GM12878 (cell line): ENCODE measurements at regions not wholly inside any gene's neighbourhood (a gene's known extent, or its start where the extent isn't known, plus 50 kb on each side); places are given as distances from the start of the nearest gene placed in this dataset.
"Not testable (repeated sequence)": the region's sequence is repeated elsewhere in the genome, so short reads cannot be mapped to it uniquely, and the experiment has no call there.

Source experiments
- ATAC-seq: fragments of 200-7000 bp; cut with Tn5 transposase; 3 replicates; pipeline ENCODE4 v1.9.1; 2020; ENCODE audit warnings: mild to moderate bottlenecking, moderate library complexity
- BruUV-seq: library from RNA; stranded (reverse); fragments of 400-500 nt; replicated peaks from 2 replicates; lab custom pipeline; 2021; lab: Mats Ljungman, UMichigan
- CTCF ChIA-PET: fragments of 300-600 bp; sonication (Branson Sonifier 250); formaldehyde crosslinking; extraction: SDS; loops from one replicate; lab custom pipeline; 2021; ENCODE audit warnings: inconsistent platforms; lab: Yijun Ruan, JAX
- POLR2A ChIA-PET: fragments of 350-600 bp; formaldehyde crosslinking; extraction: SDS; loops from one replicate; lab custom pipeline; 2021; ENCODE audit warnings: inconsistent platforms; lab: Charles Lee
- RAD21 ChIA-PET: fragments of 300-600 bp; sonication (Branson Sonifier 250); formaldehyde crosslinking; loops from one replicate; lab custom pipeline; 2023; ENCODE audit warnings: antibody characterized with exemption; ENCODE audit not compliant: unreplicated experiment; lab: Charles Lee
- SMC1A ChIA-PET: fragments of 300-600 bp; sonication (Branson Sonifier 250); formaldehyde crosslinking; loops from one replicate; lab custom pipeline; 2023; ENCODE audit not compliant: unreplicated experiment, uncharacterized antibody; lab: Charles Lee
- DNase-seq: peaks from one replicate; pipeline ENCODE4 v3.0.0-alpha.2; 2011; ENCODE audit warnings: low read depth, low spot score
- FAIRE-seq: peaks from 3 replicates; lab custom pipeline; 2011; peaks lifted over from hg19 to GRCh38; lab: Jason Lieb, UNC
- H2AFZ ChIP-seq: 2 replicates; pipeline ENCODE4 v1.6.0; 2011; ENCODE audit warnings: low read depth, low read length, control low read depth; ENCODE audit not compliant: control insufficient read depth
- H3K27ac ChIP-seq: 2 replicates; pipeline ENCODE4 v1.5.1; 2011; ENCODE audit warnings: control low read depth; ENCODE audit not compliant: control insufficient read depth, insufficient read depth
- H3K27me3 ChIP-seq, 2 experiments: replicated peaks in 1 of 2; 2 replicates each; pipeline versions ENCODE4 v1.6.0 to v1.6.1; 2011; ENCODE audit warnings: low read length in 1 of 2; ENCODE audit not compliant: control insufficient read depth in 2 of 2, insufficient read depth in 2 of 2
- H3K36me3 ChIP-seq, 2 experiments: 2 replicates each; pipeline ENCODE4 v1.5.1; 2011; ENCODE audit warnings: low read length in 1 of 2; ENCODE audit not compliant: control insufficient read depth in 2 of 2, insufficient read depth in 2 of 2
- H3K4me1 ChIP-seq: 2 replicates; pipeline ENCODE4 v1.6.1; 2011; ENCODE audit warnings: mild to moderate bottlenecking, low read length, moderate library complexity, mixed read lengths; ENCODE audit not compliant: control insufficient read depth, insufficient read depth
- H3K4me2 ChIP-seq: 2 replicates; pipeline ENCODE4 v1.6.0; 2011; ENCODE audit warnings: control low read depth; ENCODE audit not compliant: control insufficient read depth, insufficient read depth
- H3K4me3 ChIP-seq: fragments of 200-600 bp; sonication (generic); 2 replicates; pipeline ENCODE4 v1.5.1; 2016
- H3K79me2 ChIP-seq: 2 replicates; pipeline ENCODE4 v1.6.0; 2011; ENCODE audit warnings: low read length; ENCODE audit not compliant: control insufficient read depth, insufficient read depth
- H3K9ac ChIP-seq: 2 replicates; pipeline ENCODE4 v1.8.0; 2011; ENCODE audit warnings: low read length, control low read depth, mixed read lengths; ENCODE audit not compliant: control insufficient read depth, insufficient read depth
- H3K9me3 ChIP-seq: replicated peaks from 3 replicates; pipeline ENCODE4 v1.5.1; 2011; ENCODE audit warnings: mild to moderate bottlenecking, low read length; ENCODE audit not compliant: control insufficient read depth, insufficient read depth
- H4K20me1 ChIP-seq: 2 replicates; pipeline ENCODE4 v1.6.0; 2011; ENCODE audit not compliant: control insufficient read depth, insufficient read depth
- ETV6 ChIP-seq, 2 experiments: fragments of 450-650 bp in 1 of 2; IDR thresholded peaks in 1 of 2; conservative IDR thresholded peaks in 1 of 2; 2 replicates each; pipeline ENCODE4 v1.6.1; 2014; ENCODE audit warnings: antibody characterized with exemption in 1 of 2, borderline replicate concordance in 1 of 2, low read depth in 1 of 2, mild to moderate bottlenecking in 1 of 2, moderate library complexity in 1 of 2
- NFIC ChIP-seq: IDR thresholded peaks from 2 replicates; pipeline ENCODE4 v1.6.1; 2012; ENCODE audit warnings: low read depth, mild to moderate bottlenecking, inconsistent platforms, low read length, moderate library complexity
- PAX5 ChIP-seq: IDR thresholded peaks from 2 replicates; pipeline ENCODE4 v1.6.1; 2011; ENCODE audit warnings: low read depth, low read length, borderline replicate concordance
- SIN3A ChIP-seq: IDR thresholded peaks from 2 replicates; pipeline ENCODE4 v1.6.1; 2012; ENCODE audit warnings: low read depth, low read length, improper control_type of control experiment
- SMAD1 ChIP-seq: fragments of 450-650 bp; IDR thresholded peaks from 2 replicates; pipeline ENCODE4 v1.6.1; 2018; ENCODE audit warnings: mild to moderate bottlenecking, low read depth; ENCODE audit not compliant: partially characterized antibody
- SMARCA5 ChIP-seq: fragments of 450-650 bp; IDR thresholded peaks from 2 replicates; pipeline ENCODE4 v1.6.1; 2017; ENCODE audit warnings: mild to moderate bottlenecking
- TARDBP ChIP-seq: IDR thresholded peaks from 2 replicates; pipeline ENCODE4 v1.6.1; 2016; ENCODE audit warnings: borderline replicate concordance
- TCF7 ChIP-seq: IDR thresholded peaks from 2 replicates; pipeline ENCODE4 v1.6.1; 2014; ENCODE audit warnings: antibody characterized with exemption, borderline replicate concordance
- WGBS: methylation state at CpG from one replicate; pipeline ENCODE4 v1.1.6; 2016; ENCODE audit warnings: low lambda C conversion rate; ENCODE audit not compliant: insufficient replicate concordance, insufficient coverage; ENCODE audit errors: missing lambda C conversion rate; 5-methylcytosine and 5-hydroxymethylcytosine counted together
- in situ Hi-C: fragments of 300-500 bp; cut with MboI; formaldehyde crosslinking; loops from 9 replicates; pipeline ENCODE4 v1.14.3; 2018; ENCODE audit warnings: mixed read lengths
- intact Hi-C: fragments of 100-400 bp; cut with micrococcal nuclease; formaldehyde crosslinking; loops from one replicate; pipeline ENCODE4 v1.14.2; 2022; ENCODE audit not compliant: unreplicated experiment
- TF ChIP-seq, protein P1 (sequence below): fragments of 150-350 bp; IDR thresholded peaks from 2 replicates; pipeline ENCODE4 v1.6.1; 2014; ENCODE audit warnings: mild to moderate bottlenecking, low read depth, low read length
- TF ChIP-seq, protein P2 (sequence below): IDR thresholded peaks from 2 replicates; pipeline ENCODE4 v1.6.1; 2011; ENCODE audit warnings: mild to moderate bottlenecking, low read depth, low read length, moderate library complexity; ENCODE audit not compliant: insufficient replicate concordance
- TF ChIP-seq, protein P3 (sequence below): fragments of 450-650 bp; IDR thresholded peaks from 2 replicates; pipeline ENCODE4 v1.6.1; 2017; ENCODE audit warnings: borderline replicate concordance

DNA sequence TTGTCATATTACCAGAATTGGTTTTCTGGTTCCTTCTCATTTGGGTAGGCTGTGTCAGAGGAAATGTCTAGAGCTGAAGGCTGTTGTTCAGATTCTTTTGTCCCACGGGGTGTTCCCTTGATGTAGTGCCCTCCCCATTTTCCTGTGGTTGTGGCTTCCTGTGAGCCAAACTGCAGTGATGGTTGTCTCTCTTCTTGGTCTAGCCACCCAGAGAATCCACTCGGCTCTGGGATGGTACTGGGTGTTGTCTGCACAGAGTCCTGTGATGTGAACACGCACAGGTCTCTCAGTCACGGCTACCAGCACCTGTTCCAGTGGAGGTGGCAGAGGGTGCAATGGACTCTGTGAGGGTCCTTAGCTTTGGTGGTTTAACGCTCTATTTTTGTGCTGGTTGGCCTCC lies 440.9 kb downstream of the GUCY1A2 start:
- FAIRE-seq, H2AFZ ChIP-seq, DNase-seq, POLR2A ChIA-PET, intact Hi-C loops, ATAC-seq, H3K9ac ChIP-seq, H3K36me3 ChIP-seq, H3K4me1 ChIP-seq, BruUV-seq, H3K79me2 ChIP-seq, H3K9me3 ChIP-seq, RAD21 ChIA-PET, H3K27ac ChIP-seq, CTCF ChIA-PET, H3K27me3 ChIP-seq, H4K20me1 ChIP-seq, H3K4me3 ChIP-seq, in situ Hi-C loops, H3K4me2 ChIP-seq: not testable (repeated sequence)
- 39% methylated on average over 5 of the region's 5 CpGs for WGBS
- SMC1A ChIA-PET, result interaction anchor here (1.2 kb wide), 1 partner anchor 28 kb away, joined by 4 read pairs; no protein-coding TSS in a partner anchor

DNA sequence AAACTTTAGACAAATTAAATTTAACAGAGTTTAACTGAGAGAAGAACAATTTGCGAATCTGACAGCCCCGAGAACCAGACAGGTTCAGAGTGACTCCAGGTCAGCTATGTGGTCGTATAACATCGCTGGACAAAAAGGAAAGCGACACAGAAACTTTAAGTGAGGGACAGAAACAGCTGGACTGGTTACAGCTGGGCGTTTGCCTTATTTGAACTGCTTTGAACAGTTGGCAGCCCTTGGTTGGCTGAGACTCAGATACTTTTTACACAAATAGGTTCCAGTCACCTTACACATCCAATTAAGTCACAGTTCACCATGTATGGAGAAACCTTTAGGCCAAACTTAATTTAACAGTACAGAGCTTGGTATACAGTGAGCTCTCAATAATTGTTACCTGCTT lies 436.9 kb downstream of the GUCY1A2 start:
- RAD21 ChIA-PET, result no interaction called here
- DNase-seq, result no peak
- Histone ChIP-seq H3K4me2 (no peak overlapping the region), H3K27ac (no peak overlapping the region), H3K9me3 (no peaks in the 10 kb centered on the region), H4K20me1 (no peaks in the 10 kb centered on the region), H3K4me3 (no peak overlapping the region), H2AFZ (no peak overlapping the region), H3K27me3 (no peaks in the 10 kb centered on the region), H3K79me2 (no peaks in the 10 kb centered on the region), H3K36me3 (no peaks in the 10 kb centered on the region), H3K9ac (no peak overlapping the region), H3K4me1 (no peaks in the 10 kb centered on the region)
- no peak for ATAC-seq
- POLR2A ChIA-PET, result no interaction called here
- FAIRE-seq, result no peak
- no TSS peak for BruUV-seq
- CTCF ChIA-PET, result interaction anchor here (0.6 to 1.5 kb wide), 2 partner anchors 427 to 459 kb away, joined by 3 read pairs; no protein-coding TSS in a partner anchor
- in situ Hi-C loops, result no loop called here
- 7% methylated on average over 6 of the region's 6 CpGs for WGBS
- SMC1A ChIA-PET, result interaction anchor here (1.2 kb wide), 1 partner anchor 15 kb away, joined by 4 read pairs; no protein-coding TSS in a partner anchor
- intact Hi-C loops, result loop anchor here (10.0 kb wide), 1 partner anchor 427 kb away; no protein-coding TSS in a partner anchor
- TF ChIP-seq, protein P1, sequence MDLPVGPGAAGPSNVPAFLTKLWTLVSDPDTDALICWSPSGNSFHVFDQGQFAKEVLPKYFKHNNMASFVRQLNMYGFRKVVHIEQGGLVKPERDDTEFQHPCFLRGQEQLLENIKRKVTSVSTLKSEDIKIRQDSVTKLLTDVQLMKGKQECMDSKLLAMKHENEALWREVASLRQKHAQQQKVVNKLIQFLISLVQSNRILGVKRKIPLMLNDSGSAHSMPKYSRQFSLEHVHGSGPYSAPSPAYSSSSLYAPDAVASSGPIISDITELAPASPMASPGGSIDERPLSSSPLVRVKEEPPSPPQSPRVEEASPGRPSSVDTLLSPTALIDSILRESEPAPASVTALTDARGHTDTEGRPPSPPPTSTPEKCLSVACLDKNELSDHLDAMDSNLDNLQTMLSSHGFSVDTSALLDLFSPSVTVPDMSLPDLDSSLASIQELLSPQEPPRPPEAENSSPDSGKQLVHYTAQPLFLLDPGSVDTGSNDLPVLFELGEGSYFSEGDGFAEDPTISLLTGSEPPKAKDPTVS, result no peak
- TF ChIP-seq, protein P2, sequence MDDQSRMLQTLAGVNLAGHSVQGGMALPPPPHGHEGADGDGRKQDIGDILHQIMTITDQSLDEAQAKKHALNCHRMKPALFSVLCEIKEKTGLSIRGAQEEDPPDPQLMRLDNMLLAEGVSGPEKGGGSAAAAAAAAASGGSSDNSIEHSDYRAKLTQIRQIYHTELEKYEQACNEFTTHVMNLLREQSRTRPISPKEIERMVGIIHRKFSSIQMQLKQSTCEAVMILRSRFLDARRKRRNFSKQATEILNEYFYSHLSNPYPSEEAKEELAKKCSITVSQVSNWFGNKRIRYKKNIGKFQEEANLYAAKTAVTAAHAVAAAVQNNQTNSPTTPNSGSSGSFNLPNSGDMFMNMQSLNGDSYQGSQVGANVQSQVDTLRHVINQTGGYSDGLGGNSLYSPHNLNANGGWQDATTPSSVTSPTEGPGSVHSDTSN, result no peak
- no peak for TF ChIP-seq SMARCA5
- TF ChIP-seq SMAD1, result no peak
- no peak for TF ChIP-seq ETV6 (conservative IDR thresholded peaks at IDR 0.05 in 1 of 2, IDR thresholded peaks at IDR 0.05 in 1 of 2; ENCODE audit: borderline replicate concordance in 1 of 2, low read depth in 1 of 2)
- no peak for TF ChIP-seq PAX5
- TF ChIP-seq TARDBP, result no peak
- no peak for TF ChIP-seq TCF7
- TF ChIP-seq SIN3A, result no peak
- TF ChIP-seq, protein P3, sequence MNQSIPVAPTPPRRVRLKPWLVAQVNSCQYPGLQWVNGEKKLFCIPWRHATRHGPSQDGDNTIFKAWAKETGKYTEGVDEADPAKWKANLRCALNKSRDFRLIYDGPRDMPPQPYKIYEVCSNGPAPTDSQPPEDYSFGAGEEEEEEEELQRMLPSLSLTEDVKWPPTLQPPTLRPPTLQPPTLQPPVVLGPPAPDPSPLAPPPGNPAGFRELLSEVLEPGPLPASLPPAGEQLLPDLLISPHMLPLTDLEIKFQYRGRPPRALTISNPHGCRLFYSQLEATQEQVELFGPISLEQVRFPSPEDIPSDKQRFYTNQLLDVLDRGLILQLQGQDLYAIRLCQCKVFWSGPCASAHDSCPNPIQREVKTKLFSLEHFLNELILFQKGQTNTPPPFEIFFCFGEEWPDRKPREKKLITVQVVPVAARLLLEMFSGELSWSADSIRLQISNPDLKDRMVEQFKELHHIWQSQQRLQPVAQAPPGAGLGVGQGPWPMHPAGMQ, result no peak
- TF ChIP-seq NFIC, result no peak
